Endodermal cell (in vitro differentiated cells): ENCODE measurements at regions not wholly inside any gene's neighbourhood (a gene's known extent, or its start where the extent isn't known, plus 50 kb on each side); places are given as distances from the start of the nearest gene placed in this dataset.

Experiments used
- DNase-seq: peaks from one replicate; pipeline ENCODE4 v3.0.0-alpha.2; 2017
- H3K27ac ChIP-seq: 2 replicates; pipeline ENCODE4 v1.5.1; 2013; ENCODE audit warnings: mild to moderate bottlenecking, low read depth, low read length, moderate library complexity
- H3K27me3 ChIP-seq: 2 replicates; pipeline ENCODE4 v1.6.1; 2013; ENCODE audit warnings: mild to moderate bottlenecking, low read length, moderate library complexity; ENCODE audit not compliant: insufficient read depth, control insufficient read depth, poor library complexity, severe bottlenecking
- H3K36me3 ChIP-seq: 2 replicates; pipeline ENCODE4 v1.7.0; 2013; ENCODE audit warnings: mild to moderate bottlenecking, low read length, moderate library complexity; ENCODE audit not compliant: control insufficient read depth, insufficient read depth
- H3K4me1 ChIP-seq: one replicate; pipeline ENCODE4 v1.7.0; 2013; ENCODE audit warnings: low read length; ENCODE audit not compliant: control insufficient read depth, insufficient read depth
- H3K4me3 ChIP-seq: 2 replicates; pipeline ENCODE4 v1.5.1; 2013; ENCODE audit warnings: mild to moderate bottlenecking, low read length, moderate library complexity
- H3K9ac ChIP-seq: 2 replicates; pipeline ENCODE4 v1.6.1; 2013; ENCODE audit warnings: mild to moderate bottlenecking, low read length, moderate library complexity; ENCODE audit not compliant: poor library complexity, severe bottlenecking; ENCODE audit errors: extremely low read depth
- H3K9me3 ChIP-seq: 2 replicates; pipeline ENCODE4 v1.6.1; 2013; ENCODE audit warnings: mild to moderate bottlenecking, low read length, moderate library complexity; ENCODE audit not compliant: control insufficient read depth
- H3K27ac Mint-ChIP-seq: 2 replicates; pipeline ENCODE4 v1.8.0; 2020; ENCODE audit warnings: mixed read lengths
- H3K27me3 Mint-ChIP-seq: 2 replicates; pipeline ENCODE4 v1.8.0; 2021; ENCODE audit warnings: mild to moderate bottlenecking, mixed read lengths; ENCODE audit not compliant: insufficient read depth
- H3K36me3 Mint-ChIP-seq: 2 replicates; pipeline ENCODE4 v1.8.0; 2020; ENCODE audit warnings: low read depth, mixed read lengths
- H3K4me1 Mint-ChIP-seq: 2 replicates; pipeline ENCODE4 v1.8.0; 2020; ENCODE audit warnings: mixed read lengths
- H3K4me3 Mint-ChIP-seq: 2 replicates; pipeline ENCODE4 v1.8.0; 2020; ENCODE audit warnings: mild to moderate bottlenecking, moderate library complexity, mixed read lengths
- H3K9me3 Mint-ChIP-seq: 2 replicates; pipeline ENCODE4 v1.8.0; 2020; ENCODE audit warnings: mild to moderate bottlenecking, mixed read lengths
- WGBS, 2 experiments: methylation state at CpG; one replicate each; pipeline versions ENCODE4 v1.1.5 to v1.1.7; 2013; ENCODE audit warnings: missing lambda C conversion rate in 2 of 2, mixed read lengths in 1 of 2; ENCODE audit not compliant: insufficient coverage in 1 of 2, insufficient read length in 1 of 2; 5-methylcytosine and 5-hydroxymethylcytosine counted together
- TF ChIP-seq, protein P1 (sequence below): fragments of 200-600 bp; sonication (generic); conservative IDR thresholded peaks from 2 replicates; pipeline ENCODE4 v1.5.0; 2021; ENCODE audit warnings: antibody characterized with exemption, mild to moderate bottlenecking

DNA sequence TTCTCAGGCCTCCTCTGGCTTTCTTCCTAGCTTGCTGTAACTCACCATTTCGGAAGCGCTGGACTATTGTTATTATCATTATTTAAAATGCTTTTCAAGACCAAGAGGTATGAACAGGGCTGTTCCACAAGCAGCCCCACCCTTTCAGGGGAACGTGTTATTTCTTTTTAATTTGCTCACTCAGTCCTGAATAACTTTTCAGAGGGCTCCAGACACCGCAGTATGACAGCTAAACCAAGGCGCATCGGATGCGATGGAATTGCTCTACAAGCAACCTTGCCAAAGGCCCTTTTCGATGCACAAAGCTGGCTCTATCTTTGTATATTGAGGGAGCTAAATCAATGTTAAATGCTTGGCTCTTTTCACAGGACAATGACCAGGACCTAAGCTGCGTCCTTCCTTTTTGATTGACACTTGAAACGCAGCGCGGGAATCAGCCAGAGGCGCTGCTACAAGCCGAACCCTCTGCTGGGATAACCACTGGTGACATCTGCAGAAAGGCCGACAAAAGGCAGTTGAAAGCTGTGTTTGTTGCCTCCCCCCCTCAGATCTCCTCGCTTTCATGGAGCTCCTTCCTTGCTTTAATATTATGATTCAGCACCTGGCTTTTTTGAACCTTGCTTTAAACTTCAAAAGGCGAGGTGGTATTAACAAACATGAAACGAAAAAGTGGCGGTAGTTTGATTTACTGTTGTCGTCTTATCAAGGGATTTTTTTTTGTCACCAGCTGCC, 204.7 kb upstream of the PROX1 start:
- Histone ChIP-seq H3K9me3 (no peaks in the 10 kb centered on the region), H3K27ac (no peak overlapping the region), H3K9ac (no peak overlapping the region), H3K36me3 (no peaks in the 10 kb centered on the region), H3K27me3 (peaks cover 20% of the 10 kb centered on the region), H3K4me3 (no peak overlapping the region), H3K4me1 (no peaks in the 10 kb centered on the region)
- Mint-ChIP-seq H3K4me3 (no peak overlapping the region), H3K36me3 (no peaks in the 10 kb centered on the region), H3K27ac (no peak overlapping the region), H3K27me3 (peaks cover 52% of the 10 kb centered on the region), H3K9me3 (no peaks in the 10 kb centered on the region), H3K4me1 (no peaks in the 10 kb centered on the region)
- TF ChIP-seq, protein P1, sequence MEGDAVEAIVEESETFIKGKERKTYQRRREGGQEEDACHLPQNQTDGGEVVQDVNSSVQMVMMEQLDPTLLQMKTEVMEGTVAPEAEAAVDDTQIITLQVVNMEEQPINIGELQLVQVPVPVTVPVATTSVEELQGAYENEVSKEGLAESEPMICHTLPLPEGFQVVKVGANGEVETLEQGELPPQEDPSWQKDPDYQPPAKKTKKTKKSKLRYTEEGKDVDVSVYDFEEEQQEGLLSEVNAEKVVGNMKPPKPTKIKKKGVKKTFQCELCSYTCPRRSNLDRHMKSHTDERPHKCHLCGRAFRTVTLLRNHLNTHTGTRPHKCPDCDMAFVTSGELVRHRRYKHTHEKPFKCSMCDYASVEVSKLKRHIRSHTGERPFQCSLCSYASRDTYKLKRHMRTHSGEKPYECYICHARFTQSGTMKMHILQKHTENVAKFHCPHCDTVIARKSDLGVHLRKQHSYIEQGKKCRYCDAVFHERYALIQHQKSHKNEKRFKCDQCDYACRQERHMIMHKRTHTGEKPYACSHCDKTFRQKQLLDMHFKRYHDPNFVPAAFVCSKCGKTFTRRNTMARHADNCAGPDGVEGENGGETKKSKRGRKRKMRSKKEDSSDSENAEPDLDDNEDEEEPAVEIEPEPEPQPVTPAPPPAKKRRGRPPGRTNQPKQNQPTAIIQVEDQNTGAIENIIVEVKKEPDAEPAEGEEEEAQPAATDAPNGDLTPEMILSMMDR = no peak
- WGBS, 2 experiments = 91 to 92% methylated on average over 12 to 20 of the region's 20 CpGs
- DNase-seq = no peak

DNA sequence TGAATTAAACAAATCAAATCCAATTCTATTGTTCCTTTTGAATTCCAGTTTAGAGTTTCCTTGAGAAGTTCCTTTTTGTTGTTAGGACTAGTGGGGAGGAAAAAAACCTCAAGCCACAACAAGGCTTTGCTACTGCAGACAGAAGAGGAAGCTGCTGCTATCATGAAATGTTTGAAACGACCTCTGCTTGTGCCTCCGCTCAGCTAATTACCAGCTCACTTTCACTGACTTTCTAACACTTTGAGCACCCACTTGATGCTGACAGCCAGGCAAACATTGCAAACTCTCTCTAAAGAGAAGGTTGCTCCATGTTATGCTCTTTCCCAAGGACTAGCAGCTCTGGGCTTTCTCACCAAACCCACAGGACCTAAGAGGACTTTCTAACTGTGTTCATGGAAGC, 203.9 kb upstream of the PROX1 start:
- 65 to 79% methylated on average over 2 of the region's 2 CpGs for WGBS, 2 experiments
- H3K9me3 ChIP-seq = no peaks in the 10 kb centered on the region
- no peaks in the 10 kb centered on the region for H3K4me1 Mint-ChIP-seq
- no peak for DNase-seq
- H3K4me1 ChIP-seq = no peaks in the 10 kb centered on the region
- no peaks in the 10 kb centered on the region for H3K9me3 Mint-ChIP-seq
- peaks cover 58% of the 10 kb centered on the region for H3K27me3 Mint-ChIP-seq
- TF ChIP-seq, protein P1 = no peak
- no peaks in the 10 kb centered on the region for H3K36me3 Mint-ChIP-seq
- no peak overlapping the region for H3K27ac ChIP-seq
- H3K9ac ChIP-seq = no peak overlapping the region
- no peak overlapping the region for H3K27ac Mint-ChIP-seq
- no peaks in the 10 kb centered on the region for H3K36me3 ChIP-seq
- H3K27me3 ChIP-seq = peaks cover 20% of the 10 kb centered on the region
- H3K4me3 Mint-ChIP-seq = no peak overlapping the region
- H3K4me3 ChIP-seq = no peak overlapping the region

DNA sequence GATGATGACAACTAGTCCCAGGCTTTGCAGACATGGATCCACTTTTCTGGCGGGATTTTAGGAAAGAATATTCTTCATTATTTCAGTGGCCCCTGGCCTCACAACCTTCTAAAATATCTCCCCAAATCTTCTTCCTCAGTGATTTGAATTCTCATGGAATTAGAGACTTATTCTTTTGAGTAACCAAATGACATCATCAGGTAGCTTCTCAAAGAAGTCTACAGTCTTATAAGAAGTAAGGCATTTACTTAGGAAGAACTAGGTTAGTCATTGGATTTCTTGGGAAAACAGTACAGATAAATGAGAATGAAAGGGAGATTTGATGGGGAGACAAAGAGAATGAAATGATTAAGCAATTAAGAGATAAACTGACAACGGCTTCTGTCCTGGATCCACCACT, 201.1 kb upstream of the PROX1 start:
- H3K4me1 ChIP-seq = no peaks in the 10 kb centered on the region
- H3K36me3 ChIP-seq = no peaks in the 10 kb centered on the region
- no peak overlapping the region for H3K4me3 ChIP-seq
- H3K9ac ChIP-seq = no peak overlapping the region
- Mint-ChIP-seq H3K27ac (no peak overlapping the region), H3K9me3 (no peaks in the 10 kb centered on the region), H3K36me3 (no peaks in the 10 kb centered on the region), H3K4me1 (no peaks in the 10 kb centered on the region), H3K4me3 (no peak overlapping the region), H3K27me3 (peaks cover 53% of the 10 kb centered on the region)
- peaks cover 20% of the 10 kb centered on the region for H3K27me3 ChIP-seq
- DNase-seq = no peak
- H3K9me3 ChIP-seq = no peaks in the 10 kb centered on the region
- TF ChIP-seq, protein P1 = no peak
- no peak overlapping the region for H3K27ac ChIP-seq
- WGBS, 2 experiments = 90 to 100% methylated on average over 1 to 2 of the region's 2 CpGs
